Thoracic aorta (tissue), 2 donors: ENCODE measurements at regions not wholly inside any gene's neighbourhood (a gene's known extent, or its start where the extent isn't known, plus 50 kb on each side); places are given as distances from the start of the nearest gene placed in this dataset.

Experiments
- ATAC-seq: fragments of 150-250 bp; one replicate; pipeline ENCODE4 v1.8.0; 2017; ENCODE audit warnings: low read depth; ENCODE audit not compliant: insufficient number of reproducible peaks, low FRiP score
- DNase-seq: peaks from one replicate; pipeline ENCODE4 v3.0.0-alpha.2; 2020; ENCODE audit warnings: low spot score
- H3K27ac ChIP-seq, 2 donors: fragments of 200-600 bp; sonication (generic); 1 replicate in 1 of 2; 2 replicates in 1 of 2; pipeline ENCODE4 v1.5.1; 2016; ENCODE audit warnings: mild to moderate bottlenecking in 2 of 2, moderate library complexity in 2 of 2
- H3K27me3 ChIP-seq: fragments of 200-600 bp; sonication (generic); replicated peaks from 2 replicates; pipeline ENCODE4 v1.6.0; 2016; ENCODE audit warnings: mild to moderate bottlenecking; ENCODE audit not compliant: insufficient read depth
- H3K36me3 ChIP-seq: fragments of 200-600 bp; sonication (generic); one replicate; pipeline ENCODE4 v1.5.1; 2016
- H3K4me1 ChIP-seq, 2 donors: fragments of 200-600 bp; sonication (generic); 1 replicate in 1 of 2; 2 replicates in 1 of 2; pipeline versions ENCODE4 v1.5.1 to v1.6.0; 2016; ENCODE audit warnings: low read depth in 2 of 2, mild to moderate bottlenecking in 1 of 2; ENCODE audit not compliant: control insufficient read depth in 1 of 2
- H3K4me3 ChIP-seq: fragments of 200-600 bp; sonication (generic); 2 replicates; pipeline ENCODE4 v1.5.1; 2016; ENCODE audit warnings: mild to moderate bottlenecking
- H3K9me3 ChIP-seq: fragments of 200-600 bp; sonication (generic); 2 replicates; pipeline ENCODE4 v1.5.1; 2016
- CTCF ChIP-seq: fragments of 200-600 bp; sonication (generic); IDR thresholded peaks from one replicate; pipeline ENCODE4 v1.5.1; 2019; ENCODE audit warnings: antibody characterized with exemption

DNA sequence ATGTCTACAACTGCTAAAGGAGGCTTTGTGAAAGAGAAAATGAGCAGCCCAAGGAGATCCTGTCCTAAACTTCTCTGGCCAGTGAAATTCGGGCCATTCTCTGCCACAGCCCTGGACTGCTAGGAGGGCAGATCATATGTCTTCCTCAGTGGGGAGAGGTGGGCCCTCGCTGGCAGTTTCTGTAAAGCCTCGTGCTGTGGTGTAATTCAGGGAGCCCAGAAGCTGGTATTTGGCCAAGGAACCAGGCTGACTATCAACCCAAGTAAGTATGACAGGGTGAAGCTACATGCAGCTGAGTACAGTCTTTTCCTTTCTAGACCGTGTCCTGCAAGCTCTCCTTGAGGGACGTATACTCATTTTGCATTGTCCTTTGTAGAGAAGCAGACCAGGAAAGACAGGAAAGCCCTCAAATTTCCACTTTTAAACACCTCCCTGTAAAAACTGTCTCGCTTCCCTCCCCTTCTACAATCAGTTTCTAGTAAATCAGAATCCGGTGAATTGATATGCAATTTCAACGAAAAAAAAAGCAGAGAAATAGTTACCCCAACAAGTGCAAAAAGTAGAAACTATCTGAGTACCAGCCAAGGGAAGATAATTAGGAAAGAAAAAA is 106.8 kb downstream of the DAD1 start:
- Histone ChIP-seq H3K4me1 (peaks cover 0 to 18% of the 10 kb centered on the region in 2 donors), H3K27me3 (no peaks in the 10 kb centered on the region), H3K4me3 (no peak overlapping the region), H3K27ac (no peak overlapping the region), H3K9me3 (no peaks in the 10 kb centered on the region), H3K36me3 (no peaks in the 10 kb centered on the region)
- DNase-seq = no peak
- no peak for ATAC-seq
- no peak for TF ChIP-seq CTCF

- no peak for ATAC-seq
- no peaks in the 10 kb centered on the region for H3K9me3 ChIP-seq
- no peak for TF ChIP-seq CTCF
- DNase-seq = no peak
- H3K27ac ChIP-seq = no peak overlapping the region
- no peak overlapping the region for H3K4me3 ChIP-seq
- H3K4me1 ChIP-seq = peaks cover 0 to 22% of the 10 kb centered on the region in 2 donors
- no peaks in the 10 kb centered on the region for H3K27me3 ChIP-seq
- no peaks in the 10 kb centered on the region for H3K36me3 ChIP-seq
These were observed 107.5 kb downstream of the DAD1 start for GRCh38 chr14:22481546-22481945.

DNA sequence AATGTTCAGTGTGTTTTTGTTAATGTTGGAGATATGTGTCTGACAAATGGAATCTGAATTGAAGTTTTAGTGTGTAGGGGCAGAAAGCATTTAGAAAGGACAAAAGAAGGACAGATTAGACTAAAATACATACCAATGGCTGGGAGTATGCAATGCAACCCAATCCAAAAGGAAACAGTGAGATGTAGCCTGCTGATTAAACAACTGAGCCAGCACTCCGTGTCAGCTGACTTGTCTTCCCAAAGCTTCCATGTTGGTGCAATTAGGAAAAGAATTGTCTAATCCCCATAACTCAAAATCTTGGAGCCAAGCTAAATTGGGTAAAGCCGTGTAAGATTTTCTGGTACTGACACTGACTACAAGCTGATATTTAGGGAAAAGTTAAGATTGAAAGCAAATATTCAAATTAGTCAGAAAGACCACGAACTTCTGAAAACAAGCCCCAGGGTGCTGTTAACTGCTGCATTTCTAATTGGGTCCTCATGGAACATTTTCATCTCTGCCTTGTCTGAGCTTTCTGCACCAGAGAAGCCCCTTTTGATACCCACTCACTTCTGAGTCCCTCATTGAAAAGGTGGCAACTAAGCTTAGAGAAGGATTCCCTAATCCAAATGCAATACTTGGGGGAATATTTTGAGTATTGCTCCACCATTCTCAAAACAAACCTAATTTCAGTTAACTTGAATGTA is 109.1 kb downstream of the DAD1 start:
- H3K27ac ChIP-seq = no peak overlapping the region
- TF ChIP-seq CTCF = no peak
- no peak overlapping the region for H3K4me3 ChIP-seq
- no peaks in the 10 kb centered on the region for H3K9me3 ChIP-seq
- no peak for DNase-seq
- H3K4me1 ChIP-seq = peaks cover 0 to 18% of the 10 kb centered on the region in 2 donors
- no peaks in the 10 kb centered on the region for H3K36me3 ChIP-seq
- no peak for ATAC-seq
- H3K27me3 ChIP-seq = no peaks in the 10 kb centered on the region

- no peaks in the 10 kb centered on the region for H3K27me3 ChIP-seq
- H3K9me3 ChIP-seq = no peaks in the 10 kb centered on the region
- DNase-seq (no peak), ATAC-seq (no peak)
- H3K27ac ChIP-seq = no peak overlapping the region
- peaks cover 0 to 10% of the 10 kb centered on the region in 2 donors for H3K4me1 ChIP-seq
- no peak for TF ChIP-seq CTCF
- no peaks in the 10 kb centered on the region for H3K36me3 ChIP-seq
- no peak overlapping the region for H3K4me3 ChIP-seq
These were observed 109.9 kb downstream of the DAD1 start for GRCh38 chr14:22479132-22479531.

GRCh38 chr14:22478670-22479069 is 110.4 kb downstream of the DAD1 start:
- no peaks in the 10 kb centered on the region for H3K36me3 ChIP-seq
- TF ChIP-seq CTCF = no peak
- peaks cover 0 to 9% of the 10 kb centered on the region in 2 donors for H3K4me1 ChIP-seq
- no peak overlapping the region for H3K4me3 ChIP-seq
- H3K27me3 ChIP-seq = no peaks in the 10 kb centered on the region
- H3K9me3 ChIP-seq = no peaks in the 10 kb centered on the region
- DNase-seq = no peak
- H3K27ac ChIP-seq = no peak overlapping the region
- ATAC-seq = no peak
